ENCODE measurements at regions not wholly inside any gene's neighbourhood (a gene's known extent, or its start where the extent isn't known, plus 50 kb on each side); places are given as distances from the start of the nearest gene placed in this dataset.

GRCh38 chr9:31335529-31336234 lies 1048.8 kb upstream of the ACO1 start:
- Histone ChIP-seq H3K9me1 (replicated peaks; ENCODE audit: control insufficient read depth, extremely low read depth, insufficient read depth, low read length) (no peaks in the 10 kb centered on the region), H3K4me2 (ENCODE audit: insufficient read depth, low read length) (peak overlapping the region; percentile 51), H3K4me1 (ENCODE audit: control insufficient read depth, extremely low read depth, insufficient read depth, low read length) (peaks cover 20% of the 10 kb centered on the region), H3K27me3 (ENCODE audit: control insufficient read depth in 2 of 2, insufficient read depth in 2 of 2, low read length in 2 of 2) (no peaks in the 10 kb centered on the region), H3K27ac (ENCODE audit: insufficient read depth, low read depth, low read length) (peak overlapping the region; percentile 41), H2AFZ (ENCODE audit: low read depth, low read length) (peak overlapping the region; percentile 28), H3K79me2 (ENCODE audit: control insufficient read depth, insufficient read depth, low read length) (no peaks in the 10 kb centered on the region), H3K36me3 (ENCODE audit: control insufficient read depth in 2 of 2, extremely low read depth in 1 of 2, insufficient read depth in 2 of 2, low read length in 2 of 2) (no peaks in the 10 kb centered on the region), H3K9ac (replicated peaks; ENCODE audit: extremely low read depth, insufficient read depth, low read length) (peak overlapping the region; percentile 41), H3K9me3 (replicated peaks; ENCODE audit: control insufficient read depth, insufficient read depth, low read length) (no peaks in the 10 kb centered on the region), H3K4me3 (replicated peaks in 1 of 3; ENCODE audit: insufficient read depth in 1 of 3, low read depth in 1 of 3, low read length in 3 of 3) (no peak overlapping the region), H4K20me1 (replicated peaks; ENCODE audit: control insufficient read depth, extremely low read depth, insufficient read depth, low read length) (no peaks in the 10 kb centered on the region)
- peak; percentile 75 for DNase-seq (ENCODE audit: low read depth, low spot score)
- POLR2A ChIA-PET = no interaction called here
- dilution Hi-C loops (cut with MboI; ENCODE audit: extremely low pct_ligation_motif_present, low sequenced_read_pairs) (no loop called here), intact Hi-C loops (cut with micrococcal nuclease) (loop anchor here (1.0 to 10.0 kb wide), 4 partner anchors 12 to 277 kb away; no protein-coding TSS in a partner anchor)
- BruUV-seq (replicated peaks) = no TSS peak
- TF ChIP-seq EZH2 (IDR thresholded peaks at IDR 0.05; ENCODE audit: borderline replicate concordance, low read depth, low read length, severe bottlenecking) (no peak), GATA2 (IDR thresholded peaks at IDR 0.05; ENCODE audit: insufficient read depth, insufficient read length, low read depth, low read length) (peak; percentile 99), POLR2AphosphoS5 (IDR thresholded peaks at IDR 0.05; ENCODE audit: insufficient read depth, low read depth, low read length) (peak; percentile 60), POLR2A (IDR thresholded peaks at IDR 0.05; ENCODE audit: low read depth, low read length) (no peak), FOS (IDR thresholded peaks at IDR 0.05; ENCODE audit: borderline replicate concordance, insufficient read depth, low read length) (no peak), CTCF (IDR thresholded peaks at IDR 0.05; ENCODE audit: extremely low read depth in 1 of 2, insufficient read depth in 1 of 2, low read depth in 1 of 2, low read length in 2 of 2) (no peak), MAX (IDR thresholded peaks at IDR 0.05; ENCODE audit: insufficient read depth, insufficient read length) (no peak), MYC (IDR thresholded peaks at IDR 0.05; ENCODE audit: low read depth, low read length) (no peak), JUN (IDR thresholded peaks at IDR 0.05; ENCODE audit: borderline replicate concordance, insufficient read depth, insufficient read length, low read depth) (peak; percentile 62)
- CTCF ChIA-PET = interaction anchor here (0.6 to 1.1 kb wide), 2 partner anchors 32 to 54 kb away, joined by 3 to 4 read pairs; no protein-coding TSS in a partner anchor
- peak; percentile 62 for FAIRE-seq
